Astrocyte (in vitro differentiated cells and primary cell): ENCODE measurements at regions not wholly inside any gene's neighbourhood (a gene's known extent, or its start where the extent isn't known, plus 50 kb on each side); places are given as distances from the start of the nearest gene placed in this dataset.

Source experiments
- DNase-seq: peaks from one replicate; pipeline ENCODE4 v3.0.0-alpha.2; 2010; ENCODE audit warnings: low read depth
- FAIRE-seq: peaks from 2 replicates; lab custom pipeline; 2011; peaks lifted over from hg19 to GRCh38; lab: Jason Lieb, UNC
- H2AFZ ChIP-seq: 2 replicates; pipeline ENCODE4 v1.6.0; 2012; ENCODE audit warnings: low read depth, low read length, inconsistent platforms
- H3K27ac ChIP-seq: 2 replicates; pipeline ENCODE4 v1.5.1; 2011; ENCODE audit warnings: low read depth, low read length, inconsistent platforms
- H3K27me3 ChIP-seq: 2 replicates; pipeline ENCODE4 v1.6.0; 2011; ENCODE audit warnings: low read length, inconsistent platforms; ENCODE audit not compliant: insufficient read depth
- H3K36me3 ChIP-seq: 2 replicates; pipeline ENCODE4 v1.5.1; 2011; ENCODE audit warnings: low read length, inconsistent platforms; ENCODE audit not compliant: insufficient read depth
- H3K4me1 ChIP-seq: 2 replicates; pipeline ENCODE4 v1.5.1; 2011; ENCODE audit warnings: low read length, inconsistent platforms; ENCODE audit not compliant: insufficient read depth
- H3K4me2 ChIP-seq: 2 replicates; pipeline ENCODE4 v1.6.0; 2012; ENCODE audit warnings: low read length, inconsistent platforms
- H3K4me3 ChIP-seq: 2 replicates; pipeline ENCODE4 v1.5.1; 2011; ENCODE audit warnings: low read depth, mild to moderate bottlenecking, low read length, inconsistent platforms; ENCODE audit not compliant: insufficient read depth
- H3K79me2 ChIP-seq: 2 replicates; pipeline ENCODE4 v1.6.0; 2012; ENCODE audit warnings: mild to moderate bottlenecking, low read length, inconsistent platforms; ENCODE audit not compliant: insufficient read depth
- H3K9ac ChIP-seq: 2 replicates; pipeline ENCODE4 v1.6.0; 2012; ENCODE audit warnings: mild to moderate bottlenecking, low read length, inconsistent platforms
- H3K9me3 ChIP-seq: 2 replicates; pipeline ENCODE4 v1.5.1; 2012; ENCODE audit warnings: low read depth, mild to moderate bottlenecking, low read length, inconsistent platforms; ENCODE audit not compliant: insufficient read depth
- H4K20me1 ChIP-seq: 2 replicates; pipeline ENCODE4 v1.6.0; 2012; ENCODE audit warnings: low read length, inconsistent platforms; ENCODE audit not compliant: insufficient read depth
- H3K27ac Mint-ChIP-seq: one replicate; pipeline ENCODE4 v1.8.0; 2021; ENCODE audit warnings: mild to moderate bottlenecking, mixed read lengths; ENCODE audit not compliant: unreplicated experiment
- H3K27me3 Mint-ChIP-seq: one replicate; pipeline ENCODE4 v1.8.0; 2021; ENCODE audit warnings: low read depth, mixed read lengths; ENCODE audit not compliant: unreplicated experiment
- H3K36me3 Mint-ChIP-seq: one replicate; pipeline ENCODE4 v1.8.0; 2021; ENCODE audit warnings: low read depth, mixed read lengths; ENCODE audit not compliant: unreplicated experiment
- H3K4me1 Mint-ChIP-seq: one replicate; pipeline ENCODE4 v1.8.0; 2021; ENCODE audit warnings: low read depth, mixed read lengths; ENCODE audit not compliant: unreplicated experiment
- H3K4me3 Mint-ChIP-seq: one replicate; pipeline ENCODE4 v1.8.0; 2021; ENCODE audit warnings: mild to moderate bottlenecking, moderate library complexity, mixed read lengths; ENCODE audit not compliant: unreplicated experiment
- H3K9me3 Mint-ChIP-seq: one replicate; pipeline ENCODE4 v1.8.0; 2021; ENCODE audit warnings: mild to moderate bottlenecking, mixed read lengths; ENCODE audit not compliant: unreplicated experiment
- CTCF ChIP-seq: IDR thresholded peaks from 2 replicates; pipeline ENCODE4 v1.5.1; 2011; ENCODE audit warnings: low read depth, mild to moderate bottlenecking, inconsistent platforms, low read length, moderate library complexity; ENCODE audit not compliant: insufficient read depth
- EZH2 ChIP-seq: IDR thresholded peaks from 2 replicates; pipeline ENCODE4 v1.6.1; 2012; ENCODE audit warnings: mild to moderate bottlenecking, low read length, inconsistent platforms; ENCODE audit not compliant: insufficient read depth

GRCh38 chr2:239816576-239817467 lies 208.3 kb downstream of the NDUFA10 start:
- no peak for TF ChIP-seq CTCF
- TF ChIP-seq EZH2, result no peak
- FAIRE-seq, result no peak

GRCh38 chr2:239815671-239816070 lies 209.5 kb downstream of the NDUFA10 start:
- Mint-ChIP-seq H3K4me1 (no peaks in the 10 kb centered on the region), H3K4me3 (no peak overlapping the region), H3K27ac (no peak overlapping the region), H3K36me3 (no peaks in the 10 kb centered on the region), H3K9me3 (peaks cover 2% of the 10 kb centered on the region), H3K27me3 (peaks cover 36% of the 10 kb centered on the region)
- no peaks in the 10 kb centered on the region for H3K4me1 ChIP-seq
- no peak overlapping the region for H3K4me3 ChIP-seq
- no peaks in the 10 kb centered on the region for H3K9me3 ChIP-seq
- no peaks in the 10 kb centered on the region for H4K20me1 ChIP-seq
- TF ChIP-seq CTCF, result no peak
- TF ChIP-seq EZH2, result no peak
- H3K27ac ChIP-seq, result no peak overlapping the region
- no peak for DNase-seq
- no peak for FAIRE-seq
- H3K9ac ChIP-seq, result no peak overlapping the region
- H3K27me3 ChIP-seq, result no peaks in the 10 kb centered on the region
- no peaks in the 10 kb centered on the region for H3K36me3 ChIP-seq
- H2AFZ ChIP-seq, result no peak overlapping the region
- no peak overlapping the region for H3K4me2 ChIP-seq
- H3K79me2 ChIP-seq, result no peaks in the 10 kb centered on the region

More at GRCh38 chr2:239816576-239817467, 208.3 kb downstream of the NDUFA10 start:
- H3K4me1 Mint-ChIP-seq, result no peaks in the 10 kb centered on the region
- Histone ChIP-seq H3K9ac (no peak overlapping the region), H3K36me3 (no peaks in the 10 kb centered on the region), H3K9me3 (no peaks in the 10 kb centered on the region), H2AFZ (no peak overlapping the region), H3K4me2 (no peak overlapping the region), H3K79me2 (no peaks in the 10 kb centered on the region), H3K4me3 (no peak overlapping the region), H3K4me1 (no peaks in the 10 kb centered on the region), H3K27ac (no peak overlapping the region), H4K20me1 (no peaks in the 10 kb centered on the region), H3K27me3 (no peaks in the 10 kb centered on the region)
- peaks cover 2% of the 10 kb centered on the region for H3K9me3 Mint-ChIP-seq
- no peak overlapping the region for H3K4me3 Mint-ChIP-seq
- H3K36me3 Mint-ChIP-seq, result no peaks in the 10 kb centered on the region
- H3K27ac Mint-ChIP-seq, result no peak overlapping the region
- no peak for DNase-seq
- peaks cover 32% of the 10 kb centered on the region for H3K27me3 Mint-ChIP-seq
